COLO668 (cell line): ENCODE measurements at regions not wholly inside any gene's neighbourhood (a gene's known extent, or its start where the extent isn't known, plus 50 kb on each side); places are given as distances from the start of the nearest gene placed in this dataset.
"Not testable (repeated sequence)": the region's sequence is repeated elsewhere in the genome, so short reads cannot be mapped to it uniquely, and the experiment has no call there.

Experiments
- DNase-seq: peaks from one replicate; lab custom pipeline; 2025; ENCODE audit not compliant: unreplicated experiment; lab: John Stamatoyannopoulos, UW

DNA sequence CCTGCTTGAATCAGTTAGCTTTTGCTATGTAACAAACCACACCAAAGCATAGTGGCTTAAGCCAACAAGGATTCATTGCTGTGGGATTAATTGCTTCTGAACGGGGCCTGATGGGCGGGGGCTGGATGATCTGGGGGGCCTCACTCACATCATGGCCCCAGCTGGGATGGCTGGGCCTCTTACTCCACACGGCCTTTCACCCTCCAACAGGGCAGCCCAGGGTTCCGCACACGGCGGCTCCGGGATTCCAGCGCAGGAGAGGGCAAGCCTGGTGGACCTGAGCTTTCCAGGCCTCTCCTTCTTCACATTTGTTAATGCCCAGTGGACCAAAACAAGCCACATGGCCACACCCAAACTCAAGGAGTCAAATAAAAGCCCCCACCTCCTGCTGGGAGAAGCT, 86.3 kb upstream of the PHLPP1 start:
- no peak for DNase-seq

DNA sequence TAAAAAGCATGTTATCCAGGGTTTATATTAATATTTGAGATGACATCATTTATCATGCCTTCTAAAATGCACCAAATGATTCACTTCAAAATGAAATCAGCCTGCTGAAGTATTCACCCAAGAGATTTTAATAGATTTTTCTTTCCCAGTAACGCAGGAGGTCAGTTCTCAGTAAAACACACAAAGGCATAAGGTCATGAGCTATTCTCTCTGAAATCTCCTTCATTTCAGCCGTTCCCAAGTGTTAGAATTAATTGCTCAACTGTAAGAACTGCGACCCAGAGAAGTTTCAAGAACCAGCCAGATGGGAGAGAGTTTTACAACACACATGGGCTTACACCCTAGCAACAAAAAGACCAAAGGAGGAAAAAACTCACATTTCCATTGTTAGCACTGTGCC, 84.2 kb upstream of the PHLPP1 start:
- no peak for DNase-seq

DNA sequence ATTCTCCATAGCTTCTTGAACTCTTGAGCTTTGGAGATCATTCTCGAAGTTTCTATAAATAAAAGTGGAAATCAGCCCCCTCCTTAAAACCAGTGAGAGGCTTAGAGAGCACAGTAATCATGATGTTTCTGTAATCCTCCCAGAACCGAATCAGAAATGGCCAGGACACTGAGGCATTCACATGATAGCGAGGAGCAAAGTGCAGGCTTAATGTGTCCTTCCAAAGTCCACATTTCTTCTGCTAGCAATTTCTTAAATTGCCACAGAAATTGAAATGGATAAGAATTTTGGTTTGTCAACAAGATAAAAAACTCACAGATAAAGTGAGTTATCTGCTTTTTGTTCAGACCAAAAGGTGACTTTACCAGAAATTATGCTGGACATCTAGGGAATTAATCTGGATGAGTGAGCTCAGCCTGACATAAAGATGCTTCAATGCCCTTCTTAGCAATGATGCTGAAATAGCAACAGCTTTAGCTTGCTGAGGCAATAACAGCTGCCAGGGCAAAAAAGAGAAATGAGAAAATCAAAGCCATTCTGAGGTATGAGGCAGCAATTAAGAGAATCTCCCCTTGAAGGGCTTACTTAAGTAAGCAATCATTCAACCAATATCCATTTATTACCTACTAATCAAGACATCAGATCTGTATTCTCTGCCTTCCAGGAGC, 82.4 kb upstream of the PHLPP1 start:
- DNase-seq, result no peak

DNA sequence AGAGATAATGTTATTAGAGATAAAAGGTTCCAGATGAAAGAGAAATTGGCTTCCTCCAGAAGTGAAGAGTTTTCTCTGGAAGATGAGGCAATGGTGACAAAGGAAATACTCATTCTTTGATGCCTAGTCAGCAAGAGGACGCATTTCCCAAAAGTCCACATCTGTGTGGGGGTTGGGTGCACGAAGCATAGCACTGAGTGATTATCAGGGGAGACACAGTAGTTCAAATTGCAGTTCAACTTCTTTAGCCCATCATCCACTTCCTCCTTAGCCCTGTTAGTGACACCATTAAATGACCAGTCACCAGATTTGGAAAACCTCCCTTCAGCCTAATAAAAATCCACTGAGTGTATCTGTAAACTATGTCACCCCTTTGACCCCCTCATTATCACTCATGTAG, 80.9 kb upstream of the PHLPP1 start:
- no peak for DNase-seq

DNA sequence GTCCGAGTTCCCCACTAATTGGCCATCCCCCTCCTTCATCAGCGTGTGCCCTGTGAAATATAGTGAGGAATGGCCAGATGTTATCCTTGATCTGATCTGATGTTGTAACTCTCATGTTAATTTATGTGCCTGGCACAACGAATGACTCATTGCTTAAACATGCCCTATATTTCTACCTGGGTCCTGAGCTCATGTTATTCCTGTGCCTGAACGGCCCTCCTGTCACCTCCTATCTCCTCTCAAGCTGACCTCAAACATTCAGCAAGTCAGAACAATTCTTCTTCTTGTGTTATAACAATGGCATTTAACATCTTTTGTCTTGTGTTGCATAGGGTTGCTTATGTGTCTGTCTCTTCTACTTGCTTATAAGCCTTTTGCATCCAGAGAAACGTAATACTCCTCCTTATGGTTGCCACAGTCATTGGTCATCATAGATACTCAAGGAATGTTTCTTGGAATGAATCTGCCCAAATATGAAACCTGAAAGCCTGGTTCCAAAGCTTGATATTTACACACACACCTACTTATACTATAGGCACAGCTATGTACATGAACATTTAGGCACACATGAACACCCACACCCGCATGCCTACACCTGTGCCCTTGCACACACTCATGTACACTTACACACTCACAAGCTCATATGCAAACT, 80.2 kb upstream of the PHLPP1 start:
- no peak for DNase-seq

DNA sequence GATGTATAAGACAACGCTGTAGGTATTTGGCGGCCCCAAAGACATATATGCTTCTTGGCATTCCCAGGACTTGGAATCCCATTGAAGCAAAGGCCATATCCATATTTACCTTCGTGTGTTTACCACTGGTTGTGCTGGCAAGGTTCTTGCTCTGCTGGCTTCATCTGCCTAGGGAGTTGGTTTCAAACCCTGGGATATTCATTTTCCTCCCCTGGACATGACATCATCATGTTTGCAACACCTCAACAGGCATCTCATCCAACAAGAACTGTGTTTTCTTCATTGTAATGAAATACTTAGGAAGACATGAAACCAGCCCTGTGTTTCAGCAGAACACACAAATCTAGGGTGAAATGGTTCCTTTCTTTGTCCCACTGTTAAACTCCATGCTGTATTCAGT, 77.9 kb upstream of the PHLPP1 start:
- DNase-seq, result no peak

DNA sequence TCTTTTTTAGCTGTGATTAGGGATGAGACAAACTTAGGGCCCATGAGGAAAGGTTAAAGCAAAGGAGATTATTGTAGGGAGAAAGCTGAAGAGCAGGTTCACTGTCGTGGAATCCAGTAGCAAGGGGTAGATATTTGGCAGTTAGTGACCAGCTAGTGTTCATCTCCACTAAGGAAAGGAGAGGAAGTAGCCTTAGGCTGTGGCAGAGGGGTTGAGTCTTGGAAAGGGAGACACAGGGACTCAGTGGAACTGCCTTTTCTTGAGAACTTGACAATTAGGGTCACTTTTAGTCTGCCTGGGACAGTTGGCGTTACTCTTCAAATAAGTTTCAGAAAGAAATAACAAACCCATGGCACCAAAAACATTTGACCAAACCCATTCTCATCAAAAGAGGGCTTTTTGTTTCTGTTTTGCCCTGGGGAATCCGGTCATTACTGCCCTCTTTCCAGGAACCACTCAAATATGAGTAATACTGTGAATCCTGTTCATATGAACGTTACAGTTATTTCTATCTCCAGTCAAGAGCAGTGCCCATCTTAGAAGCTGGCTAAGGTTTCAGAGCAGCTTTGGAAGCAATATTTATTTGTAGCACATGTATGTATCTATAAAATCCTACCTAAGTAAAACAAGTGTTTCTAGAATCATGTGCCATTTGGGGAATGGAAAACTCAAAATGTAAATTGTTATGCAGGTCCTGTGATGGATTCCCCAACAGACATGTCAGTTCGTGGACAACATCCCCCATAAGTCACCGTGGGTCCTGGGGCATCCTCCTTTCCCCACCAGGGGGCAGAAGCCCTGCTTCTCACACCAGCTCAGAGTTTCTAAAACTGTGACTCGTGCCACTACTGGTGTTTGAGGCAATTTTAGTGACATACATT, 77.3 kb upstream of the PHLPP1 start:
- DNase-seq, result peak; percentile 50

DNA sequence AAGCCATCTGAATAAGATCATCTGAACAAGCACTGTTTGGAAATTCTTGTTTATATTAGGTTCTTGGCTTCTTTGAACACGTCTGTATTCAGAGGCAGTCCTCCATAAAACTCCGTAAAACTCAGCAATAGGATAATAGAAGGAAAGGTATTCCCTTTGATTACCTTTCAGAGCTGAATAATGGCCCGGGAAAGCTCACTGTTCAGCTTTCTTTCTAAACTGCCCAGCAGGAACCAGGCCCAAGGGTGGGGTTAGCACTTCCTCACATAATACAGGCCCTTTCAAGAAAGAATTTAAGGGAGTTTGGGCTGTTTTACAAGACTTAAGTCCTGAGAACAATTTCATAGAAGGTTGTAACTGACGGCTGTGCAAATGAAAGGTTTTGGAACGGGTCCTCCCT, 72.2 kb upstream of the PHLPP1 start:
- DNase-seq, result no peak

DNA sequence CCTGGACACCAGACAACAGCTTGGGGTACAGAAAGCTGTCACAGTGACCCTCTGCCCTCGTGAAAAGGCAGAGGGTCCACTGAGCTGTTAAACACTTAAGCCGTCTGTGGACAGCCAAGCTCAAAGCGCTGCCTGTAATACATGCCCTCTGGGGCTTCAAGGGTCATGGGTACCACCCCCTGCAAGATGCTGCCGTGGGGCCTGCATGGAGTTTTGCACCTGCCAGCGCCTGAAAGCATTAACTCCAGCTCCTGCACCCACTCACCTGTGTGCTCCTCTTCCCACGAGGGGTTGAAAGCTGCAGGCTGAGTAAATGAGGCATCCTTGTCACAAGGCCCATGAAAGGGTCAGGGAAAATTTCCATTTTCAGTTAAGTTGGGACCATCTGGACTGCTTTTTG, 70.6 kb upstream of the PHLPP1 start:
- no peak for DNase-seq

DNA sequence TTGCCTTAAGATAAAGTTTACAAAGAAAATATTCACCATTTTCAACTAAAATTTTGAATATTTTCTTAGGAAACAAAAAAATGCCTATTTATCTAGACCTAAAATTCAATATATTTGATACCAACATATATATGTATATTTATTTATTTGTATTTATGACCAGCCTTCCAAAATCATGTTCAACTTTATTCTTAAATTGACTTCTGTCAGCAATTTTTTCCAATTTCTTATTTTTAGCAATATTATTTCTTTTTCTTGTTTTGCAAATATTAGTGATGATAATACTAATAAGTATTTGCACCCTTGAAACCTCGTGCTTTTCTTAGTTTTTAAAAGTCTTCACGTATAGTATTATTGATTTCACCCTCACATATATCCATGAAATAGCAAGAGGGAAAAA, 68.2 kb upstream of the PHLPP1 start:
- no peak for DNase-seq

DNA sequence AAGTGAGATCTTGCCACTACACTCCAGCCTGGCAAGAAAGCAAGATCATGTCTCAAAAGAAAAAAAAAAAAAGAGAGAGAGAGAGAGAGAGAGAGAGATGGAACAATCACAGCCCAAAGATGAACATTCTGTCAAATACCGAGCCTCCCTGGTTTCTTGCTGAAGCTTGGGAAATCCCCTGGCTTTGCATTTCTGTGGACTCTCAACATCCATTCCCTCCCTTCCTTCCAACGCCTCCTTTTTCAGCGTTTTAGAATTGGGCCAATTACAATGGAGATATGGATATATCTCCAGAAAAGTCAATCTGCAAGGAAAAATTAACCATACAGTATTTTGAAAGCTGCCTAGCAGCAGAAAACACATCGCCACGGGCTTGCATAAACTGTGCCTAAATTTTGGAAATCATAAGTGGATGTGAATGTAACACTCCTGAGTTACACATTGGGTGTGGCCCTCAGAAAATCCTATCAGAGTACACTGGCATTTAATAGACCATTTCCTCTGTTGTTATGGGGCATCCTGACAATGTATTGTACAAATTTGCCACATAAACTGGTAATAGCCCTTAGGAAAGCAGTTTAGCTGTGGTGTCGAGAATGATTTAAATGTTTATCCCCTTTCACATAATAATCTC, 67.2 kb upstream of the PHLPP1 start:
- DNase-seq, result no peak

DNA sequence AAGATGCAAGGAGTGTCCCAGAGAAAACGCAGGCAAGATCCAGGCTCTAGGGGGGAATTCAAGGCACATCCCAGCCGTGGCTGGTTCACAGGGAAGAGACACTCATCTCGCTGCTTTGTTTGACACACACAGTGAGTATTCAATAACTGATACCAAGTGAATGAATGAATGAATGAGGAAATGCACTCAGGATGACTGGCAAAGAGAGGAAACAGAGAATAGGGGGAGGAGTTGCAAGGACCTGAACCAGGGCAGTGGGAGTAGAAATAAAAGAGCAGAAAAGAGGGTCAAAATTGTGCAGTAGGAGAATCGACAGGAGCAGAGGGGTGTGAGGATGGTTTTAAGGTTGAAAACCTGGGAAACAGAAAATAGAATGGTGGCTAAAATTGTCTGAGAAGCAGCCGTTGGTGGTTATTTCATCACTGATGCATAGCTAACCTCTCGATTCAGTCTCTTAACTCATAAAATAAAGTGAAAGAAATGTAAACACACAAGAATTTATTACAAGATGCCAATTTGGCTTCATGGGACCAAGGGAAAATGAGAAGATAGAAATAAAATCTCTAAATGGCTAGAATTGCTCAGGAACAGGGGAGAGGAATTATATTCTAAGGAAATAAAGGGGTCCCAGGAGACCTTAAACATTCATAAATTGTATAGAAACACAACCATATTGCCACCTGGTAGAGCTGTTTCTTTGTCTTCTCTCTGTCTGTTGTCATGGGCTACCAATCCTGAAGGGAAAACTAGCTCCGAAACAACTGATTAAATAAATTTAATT, 63.9 kb upstream of the PHLPP1 start:
- no peak for DNase-seq

DNA sequence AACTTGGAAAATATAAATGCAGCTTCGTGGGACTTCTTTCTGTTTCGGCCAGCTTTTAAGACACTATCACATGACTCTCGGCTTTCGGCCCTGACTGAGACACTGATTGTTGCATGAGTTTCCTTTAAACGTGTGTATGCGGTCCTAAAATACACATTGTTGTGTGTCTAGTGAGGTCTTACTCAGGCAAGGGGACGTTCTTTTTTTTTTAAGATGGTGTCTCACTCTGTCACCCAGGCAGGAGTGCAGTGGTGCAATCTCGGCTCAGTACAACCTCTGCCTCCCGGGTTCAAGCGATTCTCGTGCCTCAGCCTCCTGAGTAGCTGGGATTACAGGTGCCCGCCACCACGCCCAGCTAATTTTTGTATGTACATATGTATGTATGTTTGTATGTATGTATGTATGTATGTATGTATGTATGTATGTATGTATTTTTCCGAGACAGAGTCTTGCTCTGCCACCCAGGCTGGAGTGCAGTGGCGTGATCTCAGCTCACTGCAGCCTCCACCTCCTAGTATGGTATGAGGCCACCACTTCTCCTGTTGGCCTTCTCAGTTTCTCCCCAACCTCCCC, 63.2 kb upstream of the PHLPP1 start:
- DNase-seq, result not testable (repeated sequence)

DNA sequence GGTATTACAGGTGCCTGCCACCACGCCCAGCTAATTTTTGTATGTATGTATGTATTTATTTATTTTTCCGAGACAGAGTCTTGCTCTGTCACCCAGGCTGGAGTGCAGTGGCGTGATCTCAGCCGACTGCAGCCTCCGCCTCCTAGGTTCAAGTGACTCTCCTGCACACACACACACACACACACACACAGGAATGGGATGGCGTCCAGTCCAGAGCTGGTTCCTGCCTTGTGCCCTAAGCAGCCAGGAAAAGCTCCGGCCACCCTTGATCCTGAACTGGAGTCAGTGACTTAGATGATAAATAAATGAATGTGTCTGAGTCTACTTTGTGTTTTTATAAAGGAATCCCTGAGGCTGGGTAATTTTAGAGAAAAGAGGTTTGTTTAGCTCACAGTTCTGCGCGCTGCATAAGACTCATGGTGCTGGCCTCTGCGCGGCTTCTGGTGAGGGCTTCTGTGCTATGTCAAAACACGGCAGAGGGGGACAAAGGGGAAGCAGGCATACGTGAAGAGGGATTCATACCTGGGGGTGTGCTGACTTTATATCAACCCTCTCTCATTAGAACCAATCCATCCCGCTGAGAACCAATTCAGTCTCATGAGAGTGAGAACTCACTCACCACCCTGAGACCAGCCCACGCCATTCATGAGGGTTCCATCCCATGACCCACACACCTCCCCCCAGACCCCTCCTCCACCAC, 59.7 kb upstream of the PHLPP1 start:
- no peak for DNase-seq

DNA sequence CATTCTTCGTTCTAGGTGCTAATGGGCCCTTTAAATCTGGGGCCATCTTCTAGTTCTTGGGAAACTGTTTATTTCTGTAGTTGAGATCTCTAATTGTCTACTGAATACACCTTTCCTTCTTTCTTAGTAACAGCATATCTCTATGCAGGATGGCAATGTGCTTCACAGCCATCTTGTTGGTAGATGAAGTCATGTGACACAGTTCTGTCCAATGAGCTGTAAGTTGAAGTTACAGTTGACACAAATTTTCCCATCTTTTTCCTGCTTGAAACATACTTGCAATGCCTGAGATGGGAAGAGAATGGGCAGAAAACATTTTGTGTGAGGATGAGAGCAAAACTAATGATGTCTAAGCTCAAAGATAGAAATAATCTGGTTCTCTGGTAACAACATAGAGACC, 57.3 kb upstream of the PHLPP1 start:
- no peak for DNase-seq

DNA sequence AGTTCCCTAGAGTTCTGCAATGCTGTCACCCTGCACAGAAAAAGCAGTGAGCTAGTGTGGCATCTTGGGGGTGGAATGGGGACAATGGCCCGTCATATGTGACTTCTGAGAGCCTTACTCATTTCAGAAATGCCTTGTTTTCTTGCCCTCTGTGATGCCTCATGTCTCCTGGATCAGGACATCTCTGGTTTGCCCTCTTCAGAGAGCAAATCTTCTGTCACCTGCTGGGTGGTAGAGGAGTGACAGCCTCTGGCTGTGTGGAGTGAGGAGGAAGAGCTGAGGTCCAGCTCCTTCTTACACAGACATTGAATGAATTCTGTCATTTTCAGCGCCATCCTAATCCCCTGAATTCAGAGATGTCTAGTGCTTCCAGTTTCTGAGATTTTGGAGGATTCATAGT, 55.6 kb upstream of the PHLPP1 start:
- no peak for DNase-seq

DNA sequence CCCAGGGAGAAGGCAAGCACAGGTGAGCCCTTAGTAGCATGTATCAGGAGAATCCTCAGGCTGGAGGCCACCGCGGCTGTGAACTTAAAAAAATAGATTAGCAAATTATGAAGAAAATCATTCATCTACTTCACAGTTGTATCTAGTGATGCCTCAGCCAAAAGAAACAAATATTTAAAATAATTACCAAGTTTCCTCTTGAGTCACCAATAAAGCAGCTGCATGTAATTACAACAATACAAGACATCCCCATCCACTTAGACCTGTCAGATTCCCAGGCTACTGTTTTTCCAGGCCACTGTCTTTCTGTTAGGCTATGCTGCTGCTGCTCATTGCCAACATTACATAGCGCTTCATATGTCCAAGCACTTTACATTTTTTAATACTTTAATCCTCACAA, 54.6 kb upstream of the PHLPP1 start:
- no peak for DNase-seq

DNA sequence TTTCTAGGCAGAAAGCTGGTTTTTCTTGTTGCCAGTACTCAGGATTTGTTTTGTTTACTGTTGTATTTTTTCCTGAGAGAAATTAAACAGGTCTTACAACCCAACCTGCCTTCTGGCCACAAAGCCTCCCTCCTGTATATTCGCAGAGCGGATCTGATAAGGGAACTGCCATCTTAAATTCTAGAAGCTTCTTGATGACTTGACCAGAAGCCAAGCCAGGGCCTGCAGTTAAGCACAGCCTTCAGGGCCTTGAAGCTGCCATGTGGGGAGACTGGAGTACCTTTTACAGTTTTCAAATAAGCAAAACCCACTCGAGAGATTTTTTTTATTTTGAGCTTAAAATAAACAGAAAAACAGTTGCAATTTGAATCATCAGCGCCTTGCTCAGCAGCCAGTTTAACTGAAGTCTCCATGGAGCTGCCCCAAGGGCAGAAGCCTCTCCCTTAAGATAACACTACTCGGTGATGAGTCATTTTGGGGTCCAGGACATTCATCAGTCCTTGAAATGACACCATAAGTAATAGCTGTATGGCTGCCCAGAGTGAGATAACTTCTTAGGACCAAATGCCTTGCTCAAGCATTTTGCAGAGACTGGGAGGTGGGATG, 51.5 kb upstream of the PHLPP1 start:
- DNase-seq, result no peak

DNA sequence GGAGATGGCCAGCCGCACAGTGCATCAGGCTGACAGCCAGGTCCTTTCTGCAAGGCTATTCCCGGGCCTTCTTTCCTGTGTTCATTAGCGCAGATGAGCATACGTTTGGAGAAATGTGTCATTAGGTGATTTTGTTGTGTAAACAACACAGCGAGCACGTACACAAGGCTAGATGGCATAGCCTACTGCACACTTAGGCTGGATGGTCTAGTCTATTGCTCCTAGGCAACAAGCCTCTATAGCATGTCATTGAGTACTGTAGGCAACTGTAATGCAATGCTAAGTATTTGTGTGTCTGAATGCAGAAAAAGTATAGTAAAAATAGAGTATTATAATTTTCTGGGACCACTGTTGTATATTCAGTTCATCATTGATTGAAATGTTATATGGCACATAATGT, 50.9 kb upstream of the PHLPP1 start:
- no peak for DNase-seq

DNA sequence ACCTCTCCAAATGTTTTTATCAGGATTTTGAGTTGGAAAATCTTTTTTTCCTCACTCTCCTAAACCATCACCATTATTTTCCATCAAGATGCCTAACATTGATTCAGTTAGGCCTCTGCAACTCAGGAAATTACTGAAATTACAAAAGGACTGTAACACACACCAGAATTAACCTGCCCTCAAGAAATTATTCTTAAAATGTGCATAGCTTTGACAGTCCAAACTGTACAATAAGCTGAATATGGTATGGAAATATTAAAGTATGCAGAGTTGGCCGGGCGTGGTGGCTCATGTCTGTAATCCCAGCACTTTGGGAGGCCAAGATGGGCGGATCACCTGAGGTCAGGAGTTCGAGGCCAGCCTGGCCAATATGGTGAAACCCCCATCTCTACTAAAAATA, 50.2 kb upstream of the PHLPP1 start:
- DNase-seq, result no peak
